Retina (tissue), 1 donor: ENCODE measurements at regions not wholly inside any gene's neighbourhood (a gene's known extent, or its start where the extent isn't known, plus 50 kb on each side); places are given as distances from the start of the nearest gene placed in this dataset.

ENCODE experiments used
- DNase-seq: peaks from one replicate; pipeline ENCODE4 v3.0.0-alpha.2; 2016

- DNase-seq: no peak
Measured at GRCh38 chr16:86809458-86809955, 231.2 kb downstream of the FOXL1 start.

GRCh38 chr16:86810062-86810461 lies 231.7 kb downstream of the FOXL1 start:
- DNase-seq: no peak

GRCh38 chr16:86812363-86812970 lies 234.1 kb downstream of the FOXL1 start:
- DNase-seq: no peak

GRCh38 chr16:86814256-86814655 lies 235.9 kb downstream of the FOXL1 start:
- DNase-seq: no peak

GRCh38 chr16:86816930-86817625 lies 238.7 kb downstream of the FOXL1 start:
- DNase-seq: no peak

GRCh38 chr16:86818671-86819532 lies 240.6 kb downstream of the FOXL1 start:
- peak; percentile 24 for DNase-seq

- no peak for DNase-seq
Measured at GRCh38 chr16:86819533-86819892, 241.2 kb downstream of the FOXL1 start.

- no peak for DNase-seq
Measured at GRCh38 chr16:86821895-86822294, 243.5 kb downstream of the FOXL1 start.

- no peak for DNase-seq
Measured at GRCh38 chr16:86823125-86823524, 244.8 kb downstream of the FOXL1 start.

- no peak for DNase-seq
Measured at GRCh38 chr16:86823888-86824671, 245.7 kb downstream of the FOXL1 start.

GRCh38 chr16:86824751-86825296 lies 246.5 kb downstream of the FOXL1 start:
- DNase-seq: no peak

GRCh38 chr16:86825631-86826030 lies 247.3 kb downstream of the FOXL1 start:
- DNase-seq: no peak

- DNase-seq: peak; percentile 53
Measured at GRCh38 chr16:86826941-86827340, 248.6 kb downstream of the FOXL1 start.

- DNase-seq: no peak
Measured at GRCh38 chr16:86827521-86827920, 249.2 kb downstream of the FOXL1 start.

GRCh38 chr16:86828202-86828601 lies 249.9 kb downstream of the FOXL1 start:
- no peak for DNase-seq

GRCh38 chr16:86828653-86829052 lies 250.3 kb downstream of the FOXL1 start:
- DNase-seq: no peak

- DNase-seq: no peak
Measured at GRCh38 chr16:86831366-86831765, 253.0 kb downstream of the FOXL1 start.

- DNase-seq: no peak
Measured at GRCh38 chr16:86833136-86833535, 254.8 kb downstream of the FOXL1 start.

GRCh38 chr16:86834451-86835035 lies 256.2 kb downstream of the FOXL1 start:
- DNase-seq: no peak

GRCh38 chr16:86835982-86836381 lies 257.6 kb downstream of the FOXL1 start:
- no peak for DNase-seq

GRCh38 chr16:86836503-86837129 lies 258.3 kb downstream of the FOXL1 start:
- DNase-seq: no peak

GRCh38 chr16:86843812-86844211 lies 265.5 kb downstream of the FOXL1 start:
- no peak for DNase-seq
